Parathyroid adenoma (tissue), 2 donors: ENCODE measurements at regions not wholly inside any gene's neighbourhood (a gene's known extent, or its start where the extent isn't known, plus 50 kb on each side); places are given as distances from the start of the nearest gene placed in this dataset.

Experiments used
- H2AFZ ChIP-seq: fragments of 300-600 bp; sonication (generic); one replicate; pipeline ENCODE4 v1.7.0; 2017; ENCODE audit warnings: antibody characterized with exemption, mild to moderate bottlenecking
- H3K27ac ChIP-seq: fragments of 300-600 bp; sonication (generic); one replicate; pipeline ENCODE4 v1.7.0; 2017
- H3K27me3 ChIP-seq: fragments of 300-600 bp; sonication (generic); one replicate; pipeline ENCODE4 v1.7.0; 2017; ENCODE audit warnings: low read length; ENCODE audit not compliant: control insufficient read depth, insufficient read depth
- H3K36me3 ChIP-seq: fragments of 300-600 bp; sonication (generic); one replicate; pipeline ENCODE4 v1.7.0; 2017; ENCODE audit warnings: low read length; ENCODE audit not compliant: control insufficient read depth, insufficient read depth
- H3K4me1 ChIP-seq: fragments of 300-600 bp; sonication (generic); one replicate; pipeline ENCODE4 v1.7.0; 2017; ENCODE audit warnings: control low read depth
- H3K4me2 ChIP-seq: fragments of 300-600 bp; sonication (generic); one replicate; pipeline ENCODE4 v1.7.0; 2017; ENCODE audit warnings: low read length
- H3K4me3 ChIP-seq: fragments of 300-600 bp; sonication (generic); one replicate; pipeline ENCODE4 v1.7.0; 2017; ENCODE audit warnings: low read depth, low read length
- H3K79me2 ChIP-seq: fragments of 300-600 bp; sonication (generic); one replicate; pipeline ENCODE4 v1.7.0; 2017; ENCODE audit warnings: control low read depth
- H3K9ac ChIP-seq: fragments of 300-600 bp; sonication (generic); one replicate; pipeline ENCODE4 v1.7.0; 2017; ENCODE audit warnings: mild to moderate bottlenecking
- H3K9me3 ChIP-seq: fragments of 300-600 bp; sonication (generic); one replicate; pipeline ENCODE4 v1.7.0; 2017; ENCODE audit warnings: low read length; ENCODE audit not compliant: control insufficient read depth
- CTCF ChIP-seq: fragments of 300-600 bp; sonication (generic); IDR thresholded peaks from one replicate; pipeline ENCODE4 v1.7.0; 2017; ENCODE audit warnings: antibody characterized with exemption, mild to moderate bottlenecking
- donor health status: primary hyperparathyroidism.

GRCh38 chr6:6783721-6784120 is 195.2 kb downstream of the LY86 start:
- Histone ChIP-seq H3K9me3 (no peaks in the 10 kb centered on the region), H3K4me3 (no peak overlapping the region), H3K4me2 (no peak overlapping the region), H3K9ac (no peak overlapping the region), H3K36me3 (no peaks in the 10 kb centered on the region), H3K27me3 (no peaks in the 10 kb centered on the region), H3K4me1 (no peaks in the 10 kb centered on the region), H3K79me2 (no peaks in the 10 kb centered on the region), H2AFZ (no peak overlapping the region), H3K27ac (no peak overlapping the region)
- TF ChIP-seq CTCF, result no peak

GRCh38 chr6:6784514-6785162 is 196.1 kb downstream of the LY86 start:
- H3K27ac ChIP-seq, result no peak overlapping the region
- TF ChIP-seq CTCF, result no peak
- H3K9ac ChIP-seq, result no peak overlapping the region
- no peaks in the 10 kb centered on the region for H3K79me2 ChIP-seq
- no peak overlapping the region for H3K4me3 ChIP-seq
- no peaks in the 10 kb centered on the region for H3K9me3 ChIP-seq
- no peaks in the 10 kb centered on the region for H3K36me3 ChIP-seq
- H3K27me3 ChIP-seq, result no peaks in the 10 kb centered on the region
- H3K4me2 ChIP-seq, result no peak overlapping the region
- H2AFZ ChIP-seq, result no peak overlapping the region
- H3K4me1 ChIP-seq, result no peaks in the 10 kb centered on the region

GRCh38 chr6:6785163-6785521 is 196.6 kb downstream of the LY86 start:
- Histone ChIP-seq H3K27ac (no peak overlapping the region), H2AFZ (no peak overlapping the region), H3K4me3 (no peak overlapping the region), H3K79me2 (no peaks in the 10 kb centered on the region), H3K36me3 (no peaks in the 10 kb centered on the region), H3K4me2 (no peak overlapping the region), H3K4me1 (no peaks in the 10 kb centered on the region), H3K9me3 (no peaks in the 10 kb centered on the region), H3K27me3 (no peaks in the 10 kb centered on the region), H3K9ac (no peak overlapping the region)
- no peak for TF ChIP-seq CTCF

- TF ChIP-seq CTCF, result peak; percentile 45
- no peak overlapping the region for H2AFZ ChIP-seq
- no peak overlapping the region for H3K4me3 ChIP-seq
- H3K9me3 ChIP-seq, result no peaks in the 10 kb centered on the region
- no peaks in the 10 kb centered on the region for H3K79me2 ChIP-seq
- no peak overlapping the region for H3K4me2 ChIP-seq
- no peaks in the 10 kb centered on the region for H3K36me3 ChIP-seq
- no peak overlapping the region for H3K27ac ChIP-seq
- H3K27me3 ChIP-seq, result no peaks in the 10 kb centered on the region
- H3K4me1 ChIP-seq, result no peaks in the 10 kb centered on the region
- no peak overlapping the region for H3K9ac ChIP-seq
Measured at GRCh38 chr6:6788394-6789032, 200.0 kb downstream of the LY86 start.

- Histone ChIP-seq H3K9ac (no peak overlapping the region), H3K4me3 (no peak overlapping the region), H3K27ac (no peak overlapping the region), H3K36me3 (no peaks in the 10 kb centered on the region), H2AFZ (no peak overlapping the region), H3K4me2 (no peak overlapping the region), H3K4me1 (no peaks in the 10 kb centered on the region), H3K79me2 (no peaks in the 10 kb centered on the region), H3K27me3 (no peaks in the 10 kb centered on the region), H3K9me3 (no peaks in the 10 kb centered on the region)
- no peak for TF ChIP-seq CTCF
Measured at GRCh38 chr6:6790393-6790792, 201.9 kb downstream of the LY86 start.
